ENCODE measurements at regions not wholly inside any gene's neighbourhood (a gene's known extent, or its start where the extent isn't known, plus 50 kb on each side); places are given as distances from the start of the nearest gene placed in this dataset.

DNA sequence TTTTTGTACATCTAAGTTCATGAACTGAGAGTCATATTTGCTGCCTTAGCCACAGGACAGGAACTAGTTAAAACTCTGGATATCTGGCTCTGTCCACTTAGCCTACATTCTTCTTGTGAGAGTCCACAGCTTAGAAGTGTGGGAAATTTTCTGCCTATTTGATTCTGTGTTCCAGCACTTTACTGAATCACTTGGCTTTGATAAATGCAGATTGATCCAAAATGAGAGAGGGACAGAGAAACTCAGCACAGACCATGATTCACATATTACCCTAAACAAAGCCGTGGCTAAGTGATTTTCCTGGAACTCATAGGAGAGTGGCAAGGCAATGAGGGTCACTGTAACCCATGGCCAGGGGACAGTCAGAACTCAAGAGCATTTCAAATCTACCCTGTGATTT, 87.5 kb upstream of the CADPS start:
- H4K20me1 ChIP-seq (ENCODE audit: insufficient read depth, low read length) = no peaks in the 10 kb centered on the region
- TF ChIP-seq, protein P1, sequence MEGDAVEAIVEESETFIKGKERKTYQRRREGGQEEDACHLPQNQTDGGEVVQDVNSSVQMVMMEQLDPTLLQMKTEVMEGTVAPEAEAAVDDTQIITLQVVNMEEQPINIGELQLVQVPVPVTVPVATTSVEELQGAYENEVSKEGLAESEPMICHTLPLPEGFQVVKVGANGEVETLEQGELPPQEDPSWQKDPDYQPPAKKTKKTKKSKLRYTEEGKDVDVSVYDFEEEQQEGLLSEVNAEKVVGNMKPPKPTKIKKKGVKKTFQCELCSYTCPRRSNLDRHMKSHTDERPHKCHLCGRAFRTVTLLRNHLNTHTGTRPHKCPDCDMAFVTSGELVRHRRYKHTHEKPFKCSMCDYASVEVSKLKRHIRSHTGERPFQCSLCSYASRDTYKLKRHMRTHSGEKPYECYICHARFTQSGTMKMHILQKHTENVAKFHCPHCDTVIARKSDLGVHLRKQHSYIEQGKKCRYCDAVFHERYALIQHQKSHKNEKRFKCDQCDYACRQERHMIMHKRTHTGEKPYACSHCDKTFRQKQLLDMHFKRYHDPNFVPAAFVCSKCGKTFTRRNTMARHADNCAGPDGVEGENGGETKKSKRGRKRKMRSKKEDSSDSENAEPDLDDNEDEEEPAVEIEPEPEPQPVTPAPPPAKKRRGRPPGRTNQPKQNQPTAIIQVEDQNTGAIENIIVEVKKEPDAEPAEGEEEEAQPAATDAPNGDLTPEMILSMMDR (IDR thresholded peaks at IDR 0.05) = no peak
- intact Hi-C loops (cut with micrococcal nuclease) = no loop called here

DNA sequence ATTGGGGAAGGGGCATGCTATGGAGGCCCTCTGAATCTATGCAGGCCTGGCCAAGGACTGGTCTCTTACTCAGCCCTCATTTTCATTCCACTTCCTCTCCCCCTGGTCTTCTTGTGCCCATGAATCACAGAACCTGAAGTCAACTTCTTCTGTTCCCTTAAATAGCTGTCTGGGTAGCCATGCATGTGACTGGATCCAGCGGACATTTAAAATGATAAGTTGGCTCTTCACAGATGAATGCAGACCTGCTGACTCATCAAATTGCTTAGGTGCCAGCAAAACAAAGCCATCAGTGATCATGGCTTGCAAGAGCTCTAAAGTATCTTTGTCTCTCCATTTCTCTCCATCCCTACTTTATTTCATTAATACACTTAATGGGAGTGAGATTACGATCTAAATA, 90.1 kb upstream of the CADPS start:
- DNase-seq = no peak
- Mint-ChIP-seq H3K4me1 (no peaks in the 10 kb centered on the region), H3K27ac (no peak overlapping the region), H3K9me3 (peaks cover 0 to 2% (median 0%) of the 10 kb centered on the region in 7 donors), H3K36me3 (no peaks in the 10 kb centered on the region), H3K27me3 (ENCODE audit: low read depth in 3 of 3) (no peaks in the 10 kb centered on the region), H3K4me3 (no peak overlapping the region)
- Histone ChIP-seq H3K36me3 (replicated peaks in 1 of 2; ENCODE audit: control insufficient read depth in 1 of 2, insufficient read depth in 2 of 2, low read length in 2 of 2) (no peaks in the 10 kb centered on the region), H3K4me3 (replicated peaks in 1 of 3; ENCODE audit: low read depth in 2 of 3, low read length in 3 of 3) (no peak overlapping the region), H3K9ac (ENCODE audit: insufficient read depth, low read length, poor library complexity, severe bottlenecking) (no peak overlapping the region), H4K20me1 (ENCODE audit: insufficient read depth, low read length) (no peaks in the 10 kb centered on the region), H3K27me3 (ENCODE audit: control insufficient read depth in 2 of 2, insufficient read depth in 2 of 2, low read length in 2 of 2) (no peaks in the 10 kb centered on the region), H3K4me1 (ENCODE audit: control insufficient read depth in 1 of 2, insufficient read depth in 2 of 2, low read length in 2 of 2) (no peaks in the 10 kb centered on the region), H3K27ac (ENCODE audit: low read depth in 1 of 2, low read length in 2 of 2) (no peak overlapping the region), H3K79me2 (ENCODE audit: insufficient read depth, low read length) (no peaks in the 10 kb centered on the region), H3K4me2 (replicated peaks; ENCODE audit: extremely low read depth, low read length, poor library complexity, severe bottlenecking) (no peak overlapping the region), H3K9me3 (replicated peaks in 1 of 2; ENCODE audit: control insufficient read depth in 1 of 2, insufficient read depth in 1 of 2, low read length in 2 of 2) (no peaks in the 10 kb centered on the region), H2AFZ (ENCODE audit: insufficient read depth, low read depth, low read length, poor library complexity, severe bottlenecking) (no peak overlapping the region)
- WGBS (ENCODE audit: insufficient coverage) = 88% methylated on average over 1 of the region's 2 CpGs
- intact Hi-C loops (cut with micrococcal nuclease) = no loop called here
- TF ChIP-seq, protein P1 (IDR thresholded peaks at IDR 0.05) = no peak

More for the DNA sequence above, 87.5 kb upstream of the CADPS start:
- Histone ChIP-seq H3K27ac (ENCODE audit: low read depth in 1 of 2, low read length in 2 of 2) (no peak overlapping the region), H3K79me2 (ENCODE audit: insufficient read depth, low read length) (no peaks in the 10 kb centered on the region), H3K27me3 (ENCODE audit: control insufficient read depth in 2 of 2, insufficient read depth in 2 of 2, low read length in 2 of 2) (no peaks in the 10 kb centered on the region), H3K36me3 (replicated peaks in 1 of 2; ENCODE audit: control insufficient read depth in 1 of 2, insufficient read depth in 2 of 2, low read length in 2 of 2) (no peaks in the 10 kb centered on the region), H3K4me1 (ENCODE audit: control insufficient read depth in 1 of 2, insufficient read depth in 2 of 2, low read length in 2 of 2) (no peaks in the 10 kb centered on the region), H2AFZ (ENCODE audit: insufficient read depth, low read depth, low read length, poor library complexity, severe bottlenecking) (no peak overlapping the region), H3K4me2 (replicated peaks; ENCODE audit: extremely low read depth, low read length, poor library complexity, severe bottlenecking) (no peak overlapping the region), H3K9ac (ENCODE audit: insufficient read depth, low read length, poor library complexity, severe bottlenecking) (no peak overlapping the region), H3K9me3 (replicated peaks in 1 of 2; ENCODE audit: control insufficient read depth in 1 of 2, insufficient read depth in 1 of 2, low read length in 2 of 2) (no peaks in the 10 kb centered on the region), H3K4me3 (replicated peaks in 1 of 3; ENCODE audit: low read depth in 2 of 3, low read length in 3 of 3) (no peak overlapping the region)
- Mint-ChIP-seq H3K36me3 (no peaks in the 10 kb centered on the region), H3K27me3 (ENCODE audit: low read depth in 3 of 3) (no peaks in the 10 kb centered on the region), H3K4me1 (no peaks in the 10 kb centered on the region), H3K4me3 (no peak overlapping the region), H3K9me3 (peaks cover 0 to 4% (median 0%) of the 10 kb centered on the region in 7 donors), H3K27ac (no peak overlapping the region)
- DNase-seq = no peak
- WGBS (ENCODE audit: insufficient coverage) = no CpG with 5 or more reads among the region's 1 CpG

Data from CD14-positive monocyte (primary cell).